Astrocyte of the cerebellum (primary cell): ENCODE measurements at regions not wholly inside any gene's neighbourhood (a gene's known extent, or its start where the extent isn't known, plus 50 kb on each side); places are given as distances from the start of the nearest gene placed in this dataset.

Experiments
- DNase-seq: peaks from one replicate; pipeline ENCODE4 v3.0.0-alpha.2; 2011; ENCODE audit warnings: low read depth
- H3K4me3 ChIP-seq: 2 replicates; pipeline ENCODE4 v1.5.1; 2011; ENCODE audit warnings: mild to moderate bottlenecking, low read depth, low read length, moderate library complexity
- in situ Hi-C: cut with HindIII; loops from 2 replicates; pipeline ENCODE4 v1.10.0; 2017; ENCODE audit warnings: low sequenced_read_pairs
- TF ChIP-seq, protein P1 (sequence below): IDR thresholded peaks from 2 replicates; pipeline ENCODE4 v1.5.1; 2012; ENCODE audit warnings: low read length, low read depth, moderate library complexity, mild to moderate bottlenecking; ENCODE audit errors: missing control alignments

DNA sequence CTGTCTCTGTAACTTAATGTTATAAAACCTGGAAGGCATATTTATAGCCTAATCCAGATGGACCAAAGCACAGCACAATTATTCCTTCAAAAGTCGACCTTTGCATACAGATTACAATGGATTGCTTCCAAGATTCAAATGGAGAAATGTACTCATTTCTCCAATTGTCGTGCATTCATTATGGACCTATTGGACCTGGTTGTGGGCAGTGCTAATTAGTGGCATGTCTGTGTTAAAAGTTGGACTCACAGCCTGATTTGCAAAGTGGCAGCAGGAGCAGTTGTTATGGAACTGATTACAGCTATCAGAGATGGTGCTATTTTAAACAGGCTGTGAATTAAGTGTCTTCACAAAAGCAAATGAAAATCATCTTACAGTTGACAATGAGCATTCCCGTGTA lies 1529.3 kb upstream of the SLC10A2 start:
- in situ Hi-C loops, result no loop called here
- H3K4me3 ChIP-seq, result no peak overlapping the region
- DNase-seq, result no peak
- TF ChIP-seq, protein P1, sequence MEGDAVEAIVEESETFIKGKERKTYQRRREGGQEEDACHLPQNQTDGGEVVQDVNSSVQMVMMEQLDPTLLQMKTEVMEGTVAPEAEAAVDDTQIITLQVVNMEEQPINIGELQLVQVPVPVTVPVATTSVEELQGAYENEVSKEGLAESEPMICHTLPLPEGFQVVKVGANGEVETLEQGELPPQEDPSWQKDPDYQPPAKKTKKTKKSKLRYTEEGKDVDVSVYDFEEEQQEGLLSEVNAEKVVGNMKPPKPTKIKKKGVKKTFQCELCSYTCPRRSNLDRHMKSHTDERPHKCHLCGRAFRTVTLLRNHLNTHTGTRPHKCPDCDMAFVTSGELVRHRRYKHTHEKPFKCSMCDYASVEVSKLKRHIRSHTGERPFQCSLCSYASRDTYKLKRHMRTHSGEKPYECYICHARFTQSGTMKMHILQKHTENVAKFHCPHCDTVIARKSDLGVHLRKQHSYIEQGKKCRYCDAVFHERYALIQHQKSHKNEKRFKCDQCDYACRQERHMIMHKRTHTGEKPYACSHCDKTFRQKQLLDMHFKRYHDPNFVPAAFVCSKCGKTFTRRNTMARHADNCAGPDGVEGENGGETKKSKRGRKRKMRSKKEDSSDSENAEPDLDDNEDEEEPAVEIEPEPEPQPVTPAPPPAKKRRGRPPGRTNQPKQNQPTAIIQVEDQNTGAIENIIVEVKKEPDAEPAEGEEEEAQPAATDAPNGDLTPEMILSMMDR, result no peak

DNA sequence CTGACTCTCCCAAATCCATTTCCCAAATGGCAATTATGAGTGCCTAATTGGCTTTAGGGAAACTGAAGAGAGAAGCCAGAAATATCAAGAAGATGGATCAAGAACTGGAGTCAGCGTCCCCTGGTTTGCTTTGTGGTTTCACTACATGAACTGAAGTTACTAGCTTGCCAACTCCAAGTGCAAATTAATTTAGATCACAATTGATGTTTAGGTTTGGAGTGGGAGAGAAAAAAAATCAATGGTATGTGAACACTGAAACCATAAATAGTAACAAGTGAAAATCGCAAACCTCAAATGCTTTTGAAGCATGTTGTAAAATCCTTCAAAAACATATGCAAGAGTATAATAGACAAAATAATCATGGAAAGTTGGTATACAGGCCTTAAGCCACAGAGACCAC lies 1528.6 kb upstream of the SLC10A2 start:
- in situ Hi-C loops, result no loop called here
- H3K4me3 ChIP-seq, result no peak overlapping the region
- TF ChIP-seq, protein P1, result no peak
- peak; percentile 80 for DNase-seq

- TF ChIP-seq, protein P1, result no peak
- no peak for DNase-seq
- in situ Hi-C loops, result no loop called here
- H3K4me3 ChIP-seq, result no peak overlapping the region
Observed at GRCh38 chr13:104593693-104594092, 1527.5 kb upstream of the SLC10A2 start.

DNA sequence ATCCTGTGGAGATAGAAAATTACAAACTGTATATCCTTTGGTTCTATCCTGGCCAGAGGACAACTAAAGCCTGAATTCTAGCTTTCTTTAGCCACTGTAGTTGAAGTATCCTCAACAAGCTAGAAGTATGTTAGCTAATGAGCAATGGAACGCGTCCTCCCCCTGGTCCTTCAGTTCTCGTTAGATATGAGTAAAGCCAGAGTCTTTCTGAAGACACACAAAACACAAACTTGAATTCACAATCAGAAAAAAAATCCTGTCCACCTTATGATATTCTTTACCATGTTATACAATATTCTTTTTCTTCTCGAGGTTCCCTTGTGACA lies 1527.0 kb upstream of the SLC10A2 start:
- in situ Hi-C loops, result no loop called here
- TF ChIP-seq, protein P1, result no peak
- DNase-seq, result no peak
- no peak overlapping the region for H3K4me3 ChIP-seq

GRCh38 chr13:104592545-104593250 lies 1526.5 kb upstream of the SLC10A2 start:
- no peak overlapping the region for H3K4me3 ChIP-seq
- TF ChIP-seq, protein P1, result no peak
- in situ Hi-C loops, result no loop called here
- no peak for DNase-seq

DNA sequence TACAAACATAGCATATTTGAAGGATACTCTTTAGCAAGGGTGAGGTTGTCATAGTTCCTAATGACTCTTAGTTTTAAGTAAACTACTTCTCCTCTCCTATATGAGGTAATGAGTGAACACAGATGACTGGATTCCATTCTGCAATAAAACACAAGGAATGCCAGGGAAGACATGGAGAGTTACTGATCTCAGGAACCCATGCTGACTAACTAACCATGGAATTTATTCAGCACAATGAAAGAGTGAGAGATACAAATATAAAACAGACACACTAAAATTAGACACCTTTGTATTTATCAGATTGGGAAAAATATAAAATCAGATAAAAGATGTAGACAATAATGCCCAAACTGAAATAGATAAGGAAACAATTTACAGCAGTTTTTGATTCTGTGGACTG lies 1525.9 kb upstream of the SLC10A2 start:
- no peak overlapping the region for H3K4me3 ChIP-seq
- DNase-seq, result peak; percentile 79
- in situ Hi-C loops, result no loop called here
- TF ChIP-seq, protein P1, result no peak
